AG08395 (cell line): ENCODE measurements at regions not wholly inside any gene's neighbourhood (a gene's known extent, or its start where the extent isn't known, plus 50 kb on each side); places are given as distances from the start of the nearest gene placed in this dataset.
"Not testable (repeated sequence)": the region's sequence is repeated elsewhere in the genome, so short reads cannot be mapped to it uniquely, and the experiment has no call there.

ENCODE experiments used
- DNase-seq: peaks from one replicate; pipeline ENCODE4 v3.0.0; 2012; ENCODE audit warnings: mixed read lengths, low spot score

- DNase-seq = no peak
Observed at GRCh38 chr5:88666761-88667495, 216.1 kb downstream of the MEF2C start.

- no peak for DNase-seq
Observed at GRCh38 chr5:88665750-88666215, 217.2 kb downstream of the MEF2C start.

GRCh38 chr5:88664645-88665044 lies 218.3 kb downstream of the MEF2C start:
- no peak for DNase-seq

GRCh38 chr5:88663793-88664216 lies 219.2 kb downstream of the MEF2C start:
- DNase-seq = no peak

- DNase-seq = no peak
Observed at GRCh38 chr5:88662846-88663245, 220.1 kb downstream of the MEF2C start.

GRCh38 chr5:88661806-88662207 lies 221.2 kb downstream of the MEF2C start:
- DNase-seq = no peak

- DNase-seq = peak; percentile 95
Observed at GRCh38 chr5:88660947-88661805, 221.8 kb downstream of the MEF2C start.

GRCh38 chr5:88660264-88660946 lies 222.6 kb downstream of the MEF2C start:
- DNase-seq = peak; percentile 42

- no peak for DNase-seq
Observed at GRCh38 chr5:88659529-88660263, 223.3 kb downstream of the MEF2C start.

GRCh38 chr5:88658886-88659285 lies 224.1 kb downstream of the MEF2C start:
- no peak for DNase-seq

GRCh38 chr5:88657906-88658775 lies 224.8 kb downstream of the MEF2C start:
- DNase-seq = no peak

- no peak for DNase-seq
Observed at GRCh38 chr5:88657136-88657535, 225.8 kb downstream of the MEF2C start.

GRCh38 chr5:88656221-88656950 lies 226.6 kb downstream of the MEF2C start:
- DNase-seq = no peak

- DNase-seq = no peak
Observed at GRCh38 chr5:88653471-88653870, 229.5 kb downstream of the MEF2C start.

- no peak for DNase-seq
Observed at GRCh38 chr5:88647901-88648300, 235.1 kb downstream of the MEF2C start.

GRCh38 chr5:88646866-88647265 lies 236.1 kb downstream of the MEF2C start:
- no peak for DNase-seq

- no peak for DNase-seq
Observed at GRCh38 chr5:88644676-88645075, 238.3 kb downstream of the MEF2C start.

- no peak for DNase-seq
Observed at GRCh38 chr5:88643315-88643714, 239.7 kb downstream of the MEF2C start.

- no peak for DNase-seq
Observed at GRCh38 chr5:88634014-88634413, 249.0 kb downstream of the MEF2C start.

GRCh38 chr5:88622890-88623289 lies 260.1 kb downstream of the MEF2C start:
- DNase-seq = not testable (repeated sequence)
